SIG-M5 treated with dmso at 0.1 percent for 504 hours (cell line): ENCODE measurements at regions not wholly inside any gene's neighbourhood (a gene's known extent, or its start where the extent isn't known, plus 50 kb on each side); places are given as distances from the start of the nearest gene placed in this dataset.
"Not testable (repeated sequence)": the region's sequence is repeated elsewhere in the genome, so short reads cannot be mapped to it uniquely, and the experiment has no call there.

Source experiments
- DNase-seq: peaks from one replicate; lab custom pipeline; 2025; ENCODE audit not compliant: unreplicated experiment; lab: John Stamatoyannopoulos, UW

DNA sequence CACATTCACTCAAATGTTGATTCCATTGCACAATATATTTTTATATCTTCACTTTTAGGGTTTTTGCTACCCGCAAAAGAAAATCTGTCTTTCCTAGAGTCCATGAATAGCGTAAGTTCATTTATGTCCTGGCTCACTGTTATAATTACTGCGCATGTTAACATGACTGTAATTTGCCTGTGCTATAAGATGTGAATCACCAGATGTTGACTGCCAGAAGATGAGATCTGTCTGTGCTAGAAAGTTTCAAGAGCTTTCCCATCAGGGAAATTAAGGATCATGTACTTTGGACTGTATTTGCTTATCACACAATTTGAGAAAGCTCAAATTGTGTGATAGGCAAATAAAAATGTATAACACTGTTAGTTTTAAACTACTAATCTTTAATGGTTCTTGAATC, 322.5 kb downstream of the CHL1 start:
- DNase-seq = no peak

GRCh38 chr3:522888-523287, 326.3 kb downstream of the CHL1 start:
- no peak for DNase-seq

DNA sequence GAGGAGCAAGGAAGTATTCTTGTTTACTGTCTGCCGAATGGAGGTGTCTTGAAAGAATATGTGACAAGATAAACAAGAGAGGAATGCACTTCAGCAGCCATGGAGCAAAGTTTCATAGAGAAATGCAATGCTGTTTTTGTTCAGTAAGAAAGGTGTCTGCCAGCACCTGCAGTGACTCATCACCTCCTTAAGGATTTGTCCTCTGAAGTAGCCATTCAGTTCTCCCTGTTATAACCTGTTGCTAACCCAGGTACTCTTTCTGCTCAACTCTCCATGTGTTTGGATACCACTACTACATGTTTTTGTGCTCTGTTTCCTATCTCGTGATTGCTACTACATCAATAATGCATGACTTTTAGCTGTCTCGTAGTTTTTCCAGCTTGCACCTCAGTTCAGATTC, 328.9 kb downstream of the CHL1 start:
- DNase-seq = no peak

GRCh38 chr3:535566-536416, 339.2 kb downstream of the CHL1 start:
- DNase-seq = no peak

DNA sequence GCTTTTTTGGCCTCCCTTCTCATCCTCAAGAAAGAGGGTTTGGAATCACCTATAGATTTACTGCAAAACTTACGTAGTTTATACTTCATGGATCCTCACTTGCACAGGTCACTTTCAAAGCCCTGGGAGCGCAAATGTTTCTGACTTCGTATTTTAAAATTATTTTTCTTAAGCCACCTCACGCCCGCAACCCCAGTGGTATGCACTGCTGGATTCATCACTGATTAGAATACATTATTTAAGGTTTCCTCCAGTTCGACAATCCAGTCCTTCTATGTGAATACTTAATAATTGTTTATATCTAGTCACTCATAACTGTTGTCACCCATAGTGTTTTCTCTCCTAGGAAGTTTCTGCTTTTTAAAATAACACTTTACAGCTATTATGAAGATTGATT, 339.9 kb downstream of the CHL1 start:
- DNase-seq = no peak

- DNase-seq = no peak
Measured at GRCh38 chr3:541062-541801, 344.7 kb downstream of the CHL1 start.

DNA sequence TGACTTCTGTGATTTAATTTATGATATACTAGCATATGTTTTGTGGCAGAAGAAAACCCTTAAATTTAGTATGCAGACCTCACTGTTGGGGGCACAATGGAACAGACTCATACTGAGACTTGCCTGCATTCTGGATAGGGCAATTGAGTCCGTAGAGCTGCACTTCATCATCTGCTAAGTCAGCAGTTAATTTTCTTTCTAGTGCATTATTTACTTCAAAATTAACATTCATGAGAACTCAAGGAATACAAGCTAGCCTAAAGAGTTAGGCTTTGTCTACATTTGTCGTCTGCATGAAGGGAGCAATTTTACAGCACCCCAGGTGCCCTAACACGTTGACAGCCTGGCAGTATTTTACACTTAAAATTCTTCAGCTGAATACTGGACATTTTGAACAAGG, 345.5 kb downstream of the CHL1 start:
- DNase-seq = no peak

GRCh38 chr3:549636-550035, 353.1 kb downstream of the CHL1 start:
- DNase-seq = no peak

DNA sequence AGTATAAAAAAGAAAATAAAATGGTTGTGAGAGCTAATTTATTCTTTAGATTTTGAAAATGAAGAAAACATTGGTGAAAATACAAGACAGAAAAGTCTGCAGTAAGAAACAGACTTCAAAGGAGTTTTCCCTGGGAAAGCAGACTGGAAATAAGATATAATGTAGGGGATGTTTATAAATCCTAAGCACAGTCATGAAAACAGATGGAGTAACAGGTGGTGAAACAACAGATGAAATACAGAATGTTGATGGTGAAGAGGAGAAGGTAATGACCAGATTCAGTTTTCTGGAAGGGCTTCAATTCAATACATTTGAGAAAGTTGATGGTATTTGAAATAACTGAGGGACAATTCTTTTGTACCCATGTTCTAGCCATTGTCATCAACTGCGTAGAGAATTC, 353.9 kb downstream of the CHL1 start:
- DNase-seq = no peak

GRCh38 chr3:557972-558371, 361.4 kb downstream of the CHL1 start:
- DNase-seq = no peak

- DNase-seq = no peak
Measured at GRCh38 chr3:567488-568185, 371.1 kb downstream of the CHL1 start.

DNA sequence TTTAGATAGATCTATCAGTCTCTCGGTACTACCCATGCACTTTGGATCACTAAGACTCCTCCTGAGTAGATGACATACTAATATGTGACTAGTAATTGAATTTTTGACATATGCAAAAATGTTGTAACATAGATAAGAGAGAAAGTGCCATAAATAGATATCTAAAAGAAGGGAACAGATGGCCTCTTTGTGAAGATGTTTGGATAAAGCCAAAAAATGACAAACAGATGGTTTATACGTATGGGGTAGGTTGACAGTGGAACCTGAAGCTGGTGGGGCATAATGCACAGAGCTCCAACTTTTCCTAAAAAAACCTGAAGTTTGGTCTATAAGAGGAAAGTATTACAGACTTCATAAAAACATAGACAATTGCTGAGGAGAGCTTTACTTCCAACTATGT, 383.0 kb downstream of the CHL1 start:
- not testable (repeated sequence) for DNase-seq

GRCh38 chr3:589066-589465, 392.5 kb downstream of the CHL1 start:
- not testable (repeated sequence) for DNase-seq

- DNase-seq = not testable (repeated sequence)
Measured at GRCh38 chr3:597304-597703, 400.7 kb downstream of the CHL1 start.

DNA sequence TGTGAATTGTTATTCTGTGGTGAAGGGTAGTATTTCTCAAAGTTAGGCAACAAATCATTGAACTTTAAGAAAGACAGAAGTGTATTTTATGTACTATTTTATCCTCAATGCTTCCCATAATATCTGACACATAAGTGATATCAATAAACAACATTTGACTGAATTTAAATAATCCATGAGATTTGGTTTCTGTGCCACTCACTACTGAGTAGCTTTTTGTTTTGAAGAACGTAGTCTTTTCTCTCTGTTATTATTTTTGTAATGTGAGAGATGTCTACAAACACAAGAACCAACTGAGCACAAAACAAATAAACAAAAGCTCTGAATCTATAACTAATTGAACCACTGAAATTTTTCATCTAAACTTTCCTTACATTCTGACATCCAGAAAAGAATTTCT, 401.2 kb downstream of the CHL1 start:
- DNase-seq = not testable (repeated sequence)

DNA sequence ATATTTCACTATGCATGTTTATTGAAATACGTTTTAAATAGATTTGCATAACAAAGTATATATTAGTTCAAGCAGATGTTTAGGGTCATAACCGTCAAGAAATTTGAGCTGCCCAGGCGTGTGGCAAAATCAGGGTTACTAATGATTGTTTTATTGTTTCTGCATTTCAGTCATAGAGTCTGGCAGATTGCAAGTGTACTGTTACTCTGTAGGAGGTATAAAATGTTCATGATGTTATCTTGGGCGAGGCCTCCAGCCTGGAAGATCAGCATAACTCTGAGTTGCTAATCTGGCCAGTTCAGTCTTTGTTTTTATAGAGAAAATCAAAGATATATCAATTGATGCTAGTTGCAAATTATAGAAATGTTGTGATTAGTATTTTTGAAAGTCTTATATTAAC, 410.9 kb downstream of the CHL1 start:
- not testable (repeated sequence) for DNase-seq

DNA sequence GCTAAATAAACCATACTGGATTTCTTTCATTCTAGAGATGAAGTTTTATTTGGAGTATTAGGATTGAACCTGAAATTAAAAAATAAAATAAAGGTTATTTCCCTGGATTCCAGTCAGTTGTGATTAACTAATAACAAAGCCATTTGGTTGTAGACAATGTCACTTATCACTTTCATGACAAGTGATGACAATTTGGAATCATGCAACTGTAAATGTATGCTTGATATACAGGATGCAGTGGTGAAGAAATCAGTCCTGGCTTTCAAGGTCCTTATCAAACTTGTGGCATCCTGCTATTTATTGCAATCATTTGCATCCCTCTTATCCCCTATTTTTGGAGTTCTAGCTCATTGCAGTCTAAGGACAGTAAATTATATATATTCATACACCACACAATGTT, 425.2 kb downstream of the CHL1 start:
- DNase-seq = no peak

GRCh38 chr3:622314-622713, 425.8 kb downstream of the CHL1 start:
- no peak for DNase-seq

- no peak for DNase-seq
Measured at GRCh38 chr3:623914-624545, 427.5 kb downstream of the CHL1 start.

DNA sequence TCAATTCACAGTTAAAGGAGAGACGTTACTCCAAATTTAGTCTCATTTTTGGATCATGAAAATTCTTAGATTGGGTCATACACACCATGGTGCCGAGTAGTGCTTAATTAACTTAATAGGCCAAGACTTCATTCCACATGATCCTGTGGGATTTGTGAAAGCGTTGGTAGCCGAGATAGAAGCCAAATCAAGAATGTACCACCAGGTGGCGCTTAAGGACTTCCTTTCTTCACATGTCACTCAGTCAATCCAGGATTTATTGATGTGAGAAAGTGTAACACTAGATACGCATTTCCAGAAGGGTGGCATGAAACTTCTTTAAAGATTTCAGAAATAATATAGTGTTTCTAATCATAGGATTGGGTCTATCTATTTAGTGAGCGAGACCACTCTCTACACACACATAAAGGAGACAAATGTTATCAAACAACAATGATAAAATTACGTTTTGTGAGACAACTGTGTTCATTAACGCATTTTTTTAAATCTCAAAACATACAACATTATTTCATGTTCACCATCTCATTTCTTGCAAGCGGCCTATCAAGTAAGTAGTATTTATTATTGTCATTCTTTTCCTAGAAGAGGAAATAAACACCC, 436.1 kb downstream of the CHL1 start:
- DNase-seq = peak; percentile 71

DNA sequence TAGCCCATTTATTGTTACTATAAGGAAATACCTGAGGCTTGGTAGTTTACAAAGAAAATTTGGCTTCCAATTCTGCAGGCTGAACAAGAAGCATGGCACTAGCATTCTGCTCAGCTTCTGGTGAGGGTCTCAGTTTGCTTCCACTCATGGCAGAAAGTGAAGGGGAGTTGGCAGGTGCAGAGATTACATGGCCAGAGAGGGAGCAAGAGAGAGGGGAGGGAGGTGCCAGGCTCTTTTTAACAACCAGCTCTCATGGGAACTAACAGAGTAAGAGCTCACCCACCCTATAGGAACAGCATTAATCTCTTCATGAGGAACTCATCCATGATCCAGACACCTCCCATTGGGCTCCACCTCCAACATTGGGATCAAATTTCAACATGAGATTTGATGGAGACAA, 437.9 kb downstream of the CHL1 start:
- DNase-seq = no peak
